SIG-M5 (cell line): ENCODE measurements at regions not wholly inside any gene's neighbourhood (a gene's known extent, or its start where the extent isn't known, plus 50 kb on each side); places are given as distances from the start of the nearest gene placed in this dataset.

Experiments used
- DNase-seq: peaks from one replicate; lab custom pipeline; 2025; lab: John Stamatoyannopoulos, UW

DNA sequence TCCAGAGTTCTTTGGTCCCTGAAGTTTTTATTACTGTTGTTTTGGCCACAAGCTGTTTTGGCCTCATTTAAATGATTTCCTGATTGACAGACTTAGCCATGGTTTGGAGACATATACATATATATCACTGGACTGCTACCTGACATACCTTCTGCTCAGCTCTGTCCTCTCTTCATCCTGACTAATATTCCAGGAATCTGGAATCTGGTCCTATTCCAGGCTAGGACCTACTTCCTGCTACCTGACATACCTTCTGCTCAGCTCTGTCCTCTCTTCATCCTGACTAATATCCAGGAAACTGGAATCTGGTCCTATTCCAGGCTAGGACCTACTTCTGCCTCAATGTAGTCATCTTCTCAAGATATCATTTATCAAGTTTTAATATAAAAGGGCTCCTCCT, 724.4 kb upstream of the ROBO1 start:
- no peak for DNase-seq

DNA sequence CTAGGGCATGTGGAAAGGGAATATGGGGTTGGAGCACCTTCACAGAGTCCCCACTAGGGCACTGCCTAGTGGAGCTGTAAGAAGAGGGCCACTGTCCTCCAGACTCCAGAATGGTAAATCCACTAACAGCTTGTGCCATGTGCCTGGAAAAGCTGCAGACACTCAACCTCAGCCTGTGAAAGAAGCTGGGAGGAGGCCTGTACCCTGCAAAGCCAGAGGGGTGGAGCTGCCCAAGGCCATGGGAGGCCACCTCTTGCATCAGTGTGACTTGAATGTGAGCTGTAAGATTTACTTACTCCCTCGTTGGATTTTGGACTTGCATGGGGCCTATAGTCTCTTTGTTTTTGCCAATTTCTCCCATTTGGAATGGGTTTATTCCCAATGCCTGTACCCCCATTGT, 705.2 kb upstream of the ROBO1 start:
- DNase-seq, result no peak

- DNase-seq, result no peak
These were observed 704.7 kb upstream of the ROBO1 start for GRCh38 chr3:80472459-80472858.

GRCh38 chr3:80470433-80470832, 702.6 kb upstream of the ROBO1 start:
- DNase-seq, result no peak

GRCh38 chr3:80465746-80466145, 697.9 kb upstream of the ROBO1 start:
- DNase-seq, result no peak

DNA sequence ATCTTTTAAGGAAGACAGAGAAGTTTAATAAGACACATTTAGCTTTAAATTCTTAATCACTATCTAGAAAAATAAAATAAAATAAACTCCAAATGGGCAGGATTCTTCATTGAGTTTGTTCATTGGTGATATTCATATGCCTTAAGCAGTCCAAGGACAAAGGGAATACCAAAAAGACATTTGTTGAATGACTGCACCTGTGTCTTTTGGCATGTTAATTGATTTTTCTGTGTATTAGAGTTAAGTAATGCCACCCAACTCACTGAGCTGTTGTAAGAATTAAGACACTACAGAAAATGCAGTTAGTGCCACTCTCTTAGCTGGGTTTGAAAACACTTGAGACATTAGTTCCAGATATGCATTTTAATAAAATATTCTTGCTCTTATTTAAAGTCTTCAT, 683.6 kb upstream of the ROBO1 start:
- no peak for DNase-seq

DNA sequence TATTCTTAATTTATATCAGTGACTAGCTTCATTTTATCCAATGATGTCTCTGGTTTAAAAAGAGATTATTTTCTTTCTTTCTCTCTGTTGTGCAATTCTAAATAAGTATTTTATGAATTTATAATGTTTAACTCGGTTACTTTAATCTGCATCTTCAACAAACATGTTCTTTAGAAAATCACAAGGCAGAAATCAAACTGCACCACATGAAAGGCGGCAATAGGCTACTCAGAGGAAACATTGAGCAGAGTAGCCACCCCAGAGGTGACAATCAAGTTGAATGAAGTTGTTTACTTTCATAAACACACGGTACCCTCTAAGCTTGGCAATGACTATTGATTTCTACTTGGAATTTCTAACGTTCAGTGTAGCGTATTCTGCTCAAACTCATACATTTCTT, 677.8 kb upstream of the ROBO1 start:
- DNase-seq, result no peak

DNA sequence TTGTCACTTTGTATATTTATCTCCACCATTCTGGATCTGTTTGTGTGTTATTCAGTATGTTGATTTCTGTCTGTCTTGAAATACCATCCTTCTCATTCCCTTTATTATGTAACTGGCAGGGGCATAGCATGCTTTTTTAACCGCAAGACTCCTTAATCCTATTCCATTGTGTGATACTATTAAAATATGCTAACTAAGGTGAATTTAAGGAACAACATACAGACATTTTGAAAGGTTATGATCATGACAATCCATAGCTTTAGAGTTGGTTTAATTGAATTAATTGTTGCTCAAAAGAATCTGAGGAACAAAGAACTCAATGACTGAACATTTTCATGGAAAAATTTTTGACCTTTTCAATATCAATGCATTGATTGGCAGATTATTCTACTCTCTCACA, 677.3 kb upstream of the ROBO1 start:
- DNase-seq, result no peak

- DNase-seq, result no peak
These were observed 671.7 kb upstream of the ROBO1 start for GRCh38 chr3:80439490-80439889.

DNA sequence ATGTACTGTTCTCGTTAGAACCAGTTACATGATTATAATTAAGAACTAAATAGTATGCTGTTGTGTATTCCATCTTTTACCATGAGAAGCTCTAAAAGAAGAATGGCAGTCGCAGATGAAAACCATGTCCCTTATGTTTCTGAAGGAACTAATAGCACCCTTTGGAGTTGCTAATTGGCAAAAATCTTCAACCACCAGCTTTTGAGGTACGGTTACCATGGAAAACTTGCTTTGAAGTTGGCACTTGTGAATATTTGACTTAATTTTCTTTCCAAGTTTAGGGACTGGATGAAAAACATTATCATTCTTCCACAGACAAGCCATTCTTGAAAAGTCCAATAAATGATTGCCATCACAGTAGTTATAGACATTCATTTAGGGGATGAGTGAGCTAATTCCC, 666.6 kb upstream of the ROBO1 start:
- no peak for DNase-seq

- no peak for DNase-seq
These were observed 657.2 kb upstream of the ROBO1 start for GRCh38 chr3:80424951-80425350.

DNA sequence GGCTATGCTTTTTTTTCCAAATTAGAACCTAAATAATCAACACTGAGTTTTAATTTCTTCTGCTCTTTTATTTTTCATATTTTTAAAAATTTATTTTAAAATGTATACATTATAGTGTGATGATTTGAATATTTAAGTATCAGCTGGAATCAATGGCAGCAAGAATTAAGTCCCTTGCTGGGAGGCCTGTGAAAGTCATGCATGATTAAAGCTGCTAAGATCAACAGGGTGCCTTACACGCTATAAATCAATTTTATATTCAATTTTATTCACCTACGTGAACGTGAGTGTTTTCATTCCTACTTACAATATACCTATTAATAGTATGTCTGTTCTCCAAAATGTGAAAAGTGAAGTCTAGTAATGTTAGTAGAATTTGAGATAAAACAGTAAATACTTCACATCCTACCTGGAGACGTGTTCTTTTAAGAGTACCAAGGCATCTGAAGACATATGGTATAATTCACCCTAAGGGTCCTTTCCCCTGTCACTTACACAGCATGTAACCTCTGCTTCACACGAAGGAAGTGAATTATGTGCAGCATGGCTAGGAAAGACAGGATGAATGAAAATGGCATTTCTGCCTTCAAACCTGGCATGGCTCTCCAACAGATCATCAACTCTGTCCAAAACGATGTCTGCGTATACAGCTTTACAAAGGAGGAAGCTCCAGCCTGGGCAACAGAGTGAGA, 640.4 kb upstream of the ROBO1 start:
- no peak for DNase-seq

DNA sequence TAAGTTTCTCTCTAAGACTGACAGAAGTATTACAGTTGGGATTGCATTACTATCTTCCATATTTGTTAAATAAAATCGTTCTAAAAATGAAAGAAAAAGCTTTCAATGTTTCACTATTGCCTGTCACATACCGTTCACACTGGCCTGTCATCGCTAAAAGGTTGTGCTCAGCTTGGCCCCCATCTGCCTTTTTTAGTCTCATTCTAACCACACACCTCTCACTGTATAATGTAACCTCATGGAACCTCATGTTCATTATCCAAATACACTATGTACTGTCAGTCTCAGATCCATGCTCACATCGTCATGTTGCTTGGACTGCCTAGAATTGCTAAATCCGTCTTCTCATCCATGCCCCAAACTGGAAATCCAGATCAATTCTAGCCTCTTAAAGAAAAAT, 637.8 kb upstream of the ROBO1 start:
- no peak for DNase-seq

GRCh38 chr3:80395023-80395422, 627.2 kb upstream of the ROBO1 start:
- DNase-seq, result no peak

- DNase-seq, result no peak
These were observed 623.8 kb upstream of the ROBO1 start for GRCh38 chr3:80391573-80391972.

- no peak for DNase-seq
These were observed 617.0 kb upstream of the ROBO1 start for GRCh38 chr3:80384811-80385210.

GRCh38 chr3:80374423-80374822, 606.6 kb upstream of the ROBO1 start:
- DNase-seq, result no peak

GRCh38 chr3:80368616-80369015, 600.8 kb upstream of the ROBO1 start:
- DNase-seq, result no peak

DNA sequence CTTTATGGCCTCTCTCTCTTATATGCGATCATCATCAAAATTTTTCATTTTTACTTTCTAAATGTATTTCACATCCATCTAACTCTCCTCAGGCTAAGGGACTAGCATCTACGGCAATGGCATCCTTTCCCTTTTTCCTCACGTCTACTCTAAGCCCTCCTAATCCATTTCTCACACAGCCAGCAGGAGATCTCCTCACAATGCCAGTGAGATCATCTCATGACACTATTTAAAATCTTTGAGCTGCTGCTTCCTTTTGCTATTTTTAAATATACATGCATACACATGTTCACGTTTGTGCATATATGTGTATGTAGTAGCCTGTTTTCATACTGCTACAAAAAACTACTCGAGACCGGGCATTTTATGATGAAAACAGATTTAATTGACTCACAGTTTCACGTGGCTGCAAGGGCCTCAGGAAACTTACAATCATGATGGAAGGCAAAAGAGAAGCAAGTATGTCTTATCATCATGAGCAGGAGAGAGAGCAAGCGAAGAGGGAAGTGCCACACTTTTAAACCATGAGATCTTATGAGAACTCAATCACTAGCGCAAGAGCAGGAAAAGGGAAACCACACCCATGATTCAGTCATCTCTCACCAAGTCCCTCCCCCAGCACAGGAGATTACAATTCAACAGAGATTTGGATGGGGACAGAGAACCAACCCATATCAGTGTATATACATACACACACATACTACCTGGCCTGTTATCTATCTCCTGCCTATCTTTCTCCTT, 599.2 kb upstream of the ROBO1 start:
- no peak for DNase-seq

DNA sequence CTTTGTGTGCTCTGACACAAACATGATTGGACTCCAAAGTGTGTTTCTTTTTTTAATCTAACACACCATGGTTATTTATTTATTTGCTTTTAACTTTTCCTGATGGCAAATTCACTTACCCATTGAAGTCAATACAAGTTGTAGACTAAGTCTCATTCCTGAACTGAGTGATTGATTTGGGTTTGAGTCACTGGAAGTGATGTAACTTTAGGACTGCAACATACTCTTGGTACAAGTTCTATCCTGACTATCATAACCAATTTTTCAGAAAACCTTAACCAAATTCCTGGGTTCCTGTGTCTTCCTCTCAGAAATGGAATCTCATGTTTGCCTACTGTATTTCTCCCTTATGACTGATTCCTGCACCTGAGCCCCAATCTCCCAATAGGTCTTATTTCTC, 590.0 kb upstream of the ROBO1 start:
- DNase-seq, result no peak

DNA sequence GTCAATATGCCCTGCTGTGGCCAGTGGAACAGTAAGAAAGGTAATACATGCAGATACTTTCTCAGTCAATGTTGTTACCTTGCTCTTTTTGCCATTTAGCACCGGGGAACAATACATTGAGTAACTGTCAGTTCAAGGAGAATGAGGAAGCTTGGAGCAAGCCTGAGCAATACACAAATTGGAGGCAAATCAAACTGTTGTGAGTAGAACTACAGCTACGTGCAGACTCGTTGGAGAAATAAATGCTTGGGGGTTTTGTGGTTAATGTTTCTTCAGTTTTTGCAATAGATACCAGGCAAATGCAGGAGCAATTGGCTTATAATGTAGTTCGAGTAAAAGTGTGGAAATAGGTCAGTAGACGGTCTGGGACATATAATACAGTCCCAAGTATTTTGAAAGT, 587.3 kb upstream of the ROBO1 start:
- DNase-seq, result peak; percentile 81

GRCh38 chr3:80351201-80351600, 583.4 kb upstream of the ROBO1 start:
- DNase-seq, result no peak

DNA sequence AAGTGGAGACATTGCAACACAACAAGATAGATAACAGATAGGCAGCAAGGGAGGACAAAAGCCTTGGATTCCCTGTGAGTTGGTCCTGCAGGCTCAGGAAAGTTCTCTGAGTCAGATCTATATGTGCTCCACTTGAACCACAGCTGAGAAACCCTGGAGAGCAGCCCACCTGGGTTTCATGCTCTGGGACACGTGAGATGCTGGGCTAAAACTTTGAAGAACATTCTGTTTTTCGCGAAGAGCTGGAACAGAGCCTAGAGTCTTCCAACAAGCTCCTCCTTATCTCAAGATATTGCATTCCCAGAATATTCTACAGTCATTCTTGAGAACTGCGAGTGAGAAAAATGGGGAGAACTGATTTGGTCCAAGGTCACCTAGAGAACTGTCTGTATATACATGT, 583.0 kb upstream of the ROBO1 start:
- no peak for DNase-seq

DNA sequence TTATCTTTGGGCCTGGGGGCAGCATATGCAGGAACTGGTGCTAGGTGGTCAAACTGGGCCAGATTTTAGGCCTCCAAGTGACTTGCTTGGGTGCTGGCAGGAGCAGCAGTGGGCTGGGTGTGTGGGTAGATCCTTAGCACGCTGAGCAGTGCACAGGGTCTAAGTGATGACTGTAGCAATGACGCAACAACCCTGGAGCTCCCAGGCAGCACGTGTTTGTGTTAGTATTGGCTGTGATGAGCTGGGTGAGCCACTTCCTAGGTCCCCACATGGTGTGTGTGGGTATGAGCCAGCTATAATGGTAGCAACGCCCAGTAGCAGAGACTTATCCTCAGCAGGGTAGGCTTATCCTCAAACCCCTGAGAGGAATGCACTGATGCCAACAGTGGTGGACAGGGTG, 570.6 kb upstream of the ROBO1 start:
- DNase-seq, result no peak
